ENCODE measurements at regions not wholly inside any gene's neighbourhood (a gene's known extent, or its start where the extent isn't known, plus 50 kb on each side); places are given as distances from the start of the nearest gene placed in this dataset.
"Not testable (repeated sequence)": the region's sequence is repeated elsewhere in the genome, so short reads cannot be mapped to it uniquely, and the experiment has no call there.

DNA sequence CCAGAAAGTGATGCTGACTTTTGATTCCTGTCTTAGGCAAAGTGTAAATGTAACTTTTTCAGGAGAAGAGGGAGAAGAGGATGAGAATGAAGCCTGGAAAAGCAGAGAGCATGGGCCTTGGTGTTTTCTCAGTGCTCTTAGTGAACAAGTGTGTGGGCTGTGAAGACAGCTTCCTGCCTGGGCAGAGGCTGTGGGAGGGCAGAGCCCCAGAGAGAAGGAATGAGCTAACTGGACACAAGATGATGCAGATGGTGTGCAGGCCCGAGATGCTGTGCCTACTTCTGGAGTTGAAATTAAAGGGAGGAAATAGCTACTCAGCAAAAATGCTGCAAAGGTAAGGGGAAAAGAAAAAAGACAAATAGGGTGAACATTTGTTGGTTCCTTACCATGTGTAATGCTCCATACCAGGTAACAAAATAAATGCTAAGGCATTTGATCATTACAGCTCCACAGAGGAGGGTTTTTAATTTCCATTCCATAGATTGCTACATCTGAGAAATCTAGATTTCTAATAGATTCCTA is 87.0 kb upstream of the CEP162 start:
- DNase-seq (ENCODE audit: extremely low spot score), result no peak
- CTCF ChIA-PET, result no interaction called here
- POLR2A ChIA-PET, result no interaction called here
- no peak for TF ChIP-seq FOXK2 (IDR thresholded peaks at IDR 0.05)
- no peak for TF ChIP-seq NFRKB (IDR thresholded peaks at IDR 0.05)
- TF ChIP-seq ELF4 (IDR thresholded peaks at IDR 0.05), result no peak
- TF ChIP-seq LEF1 (IDR thresholded peaks at IDR 0.05; ENCODE audit: borderline replicate concordance), result no peak
- TF ChIP-seq BHLHE40 (IDR thresholded peaks at IDR 0.05; ENCODE audit: borderline replicate concordance), result no peak
- no peak for TF ChIP-seq ZNF384 (IDR thresholded peaks at IDR 0.05)
- TF ChIP-seq L3MBTL2 (conservative IDR thresholded peaks at IDR 0.05), result no peak
- no peak for TF ChIP-seq SP1 (IDR thresholded peaks at IDR 0.05)
- TF ChIP-seq HDGF (IDR thresholded peaks at IDR 0.05; ENCODE audit: borderline replicate concordance), result no peak
- no peak for TF ChIP-seq CTBP1 (IDR thresholded peaks at IDR 0.05; ENCODE audit: borderline replicate concordance)
- no peak for TF ChIP-seq PKNOX1 (IDR thresholded peaks at IDR 0.05)
- no peak for TF ChIP-seq TARDBP (IDR thresholded peaks at IDR 0.05)
- TF ChIP-seq FOXA1 (IDR thresholded peaks at IDR 0.05), result no peak
- no peak for TF ChIP-seq SUZ12 (IDR thresholded peaks at IDR 0.05)
- TF ChIP-seq FOXM1 (IDR thresholded peaks at IDR 0.05; ENCODE audit: borderline replicate concordance), result no peak
- no peak for TF ChIP-seq ARNT (IDR thresholded peaks at IDR 0.05)

DNA sequence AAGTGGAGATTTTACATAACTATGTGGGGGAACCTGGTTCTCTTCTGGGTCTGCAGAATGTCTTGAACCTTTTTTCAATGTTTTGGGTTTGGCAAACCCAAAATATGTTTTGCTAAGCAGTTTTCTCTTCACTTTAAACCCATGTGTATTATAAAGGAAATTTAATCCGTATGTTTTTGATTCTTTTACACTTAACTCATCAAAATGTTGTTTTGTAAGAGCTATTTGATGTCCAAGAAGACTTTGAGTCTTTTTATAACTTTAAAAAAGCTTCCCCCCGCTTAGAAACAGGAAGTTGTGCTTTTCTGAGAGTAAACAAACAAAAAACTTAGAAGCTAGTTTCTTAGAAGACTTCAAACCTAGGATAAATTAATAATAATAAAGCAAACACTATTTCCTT is 81.9 kb upstream of the CEP162 start:
- CTCF ChIA-PET, result no interaction called here

DNA sequence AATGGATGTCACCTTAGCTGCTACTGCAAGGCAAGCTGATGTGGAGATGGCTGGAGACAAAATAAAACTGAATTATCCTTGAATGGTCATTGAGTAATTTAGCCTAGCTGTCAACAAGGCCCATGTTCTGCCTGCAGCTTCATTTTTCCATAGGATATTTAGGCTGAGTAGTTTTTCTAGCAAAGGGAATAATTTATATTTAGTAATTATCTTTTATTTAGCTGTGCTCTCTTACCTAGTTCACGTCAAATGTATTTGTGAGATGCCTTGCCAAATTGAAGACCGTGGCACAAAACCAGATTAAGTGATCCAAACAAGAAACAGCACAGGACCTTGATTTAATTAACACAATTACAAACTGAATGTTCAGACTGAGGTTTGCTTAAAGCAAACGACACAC is 77.4 kb upstream of the CEP162 start:
- no peak for TF ChIP-seq ZNF384 (IDR thresholded peaks at IDR 0.05)
- TF ChIP-seq SUZ12 (IDR thresholded peaks at IDR 0.05), result no peak
- ChIA-PET CTCF (interaction anchor here (0.6 kb wide), 1 partner anchor 1019 kb away, joined by 5 read pairs; no protein-coding TSS in a partner anchor), POLR2A (no interaction called here)
- no peak for DNase-seq (ENCODE audit: extremely low spot score)

More for the DNA sequence above, 81.9 kb upstream of the CEP162 start:
- DNase-seq (ENCODE audit: extremely low spot score), result no peak
- POLR2A ChIA-PET, result no interaction called here
- TF ChIP-seq CTBP1 (IDR thresholded peaks at IDR 0.05; ENCODE audit: borderline replicate concordance) (no peak), ZNF384 (IDR thresholded peaks at IDR 0.05) (no peak), L3MBTL2 (conservative IDR thresholded peaks at IDR 0.05) (no peak), PKNOX1 (IDR thresholded peaks at IDR 0.05) (no peak), FOXA1 (IDR thresholded peaks at IDR 0.05) (no peak), SUZ12 (IDR thresholded peaks at IDR 0.05) (no peak)

DNA sequence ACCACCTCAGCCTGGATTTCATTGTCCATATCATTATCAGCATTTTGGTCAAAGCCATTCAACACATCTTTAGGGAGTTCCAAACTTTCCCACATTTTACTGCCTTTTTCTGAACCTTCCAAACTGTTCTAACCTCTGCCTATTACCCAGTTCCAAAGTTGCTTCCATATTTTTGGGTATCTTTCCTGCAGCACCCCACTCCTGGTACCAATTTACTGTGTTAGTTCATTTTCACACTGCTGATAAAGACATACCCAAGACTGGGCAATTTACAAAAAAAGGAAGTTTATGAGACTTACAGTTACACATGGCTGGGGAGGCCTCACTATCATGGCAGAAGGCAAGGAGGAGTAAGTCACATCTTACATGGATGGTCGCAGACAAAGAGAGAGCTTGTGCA is 63.6 kb upstream of the CEP162 start:
- POLR2A ChIA-PET; CTCF ChIA-PET; DNase-seq (ENCODE audit: extremely low spot score): not testable (repeated sequence)

DNA sequence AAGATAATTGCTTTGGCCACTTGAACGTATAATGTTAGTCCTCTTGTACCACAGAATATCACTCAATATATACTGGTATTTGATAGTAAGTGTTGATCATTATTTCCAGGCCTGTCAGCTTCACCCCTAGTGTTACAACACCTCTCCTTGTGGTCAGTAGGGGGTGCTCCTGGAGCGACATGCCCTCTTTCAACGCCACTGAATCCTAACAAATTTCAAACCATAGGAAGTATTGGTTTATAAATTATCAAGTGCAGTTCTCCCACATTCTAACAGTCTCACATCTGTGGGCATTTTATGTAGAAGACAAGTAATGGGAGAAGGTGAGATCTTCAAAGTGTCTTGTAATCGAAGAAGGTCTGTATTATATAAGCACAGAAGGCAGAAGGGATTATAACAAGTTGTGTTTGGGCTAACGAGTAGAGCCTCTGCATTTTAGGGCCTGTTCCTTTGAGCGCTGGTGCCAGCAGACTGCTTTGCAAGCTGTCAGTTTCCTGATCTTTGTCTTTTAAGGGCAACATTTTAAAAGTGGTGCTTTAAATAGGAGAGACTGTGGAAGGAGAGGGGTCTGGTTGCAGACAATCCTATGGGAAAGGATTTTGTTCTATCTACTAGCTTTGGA is 57.1 kb upstream of the CEP162 start:
- CTCF ChIA-PET, result interaction anchor here (1.3 to 1.6 kb wide), 2 partner anchors 14 to 138 kb away, joined by 5 to 8 read pairs; no protein-coding TSS in a partner anchor
- DNase-seq (ENCODE audit: extremely low spot score), result peak; percentile 35
- POLR2A ChIA-PET, result no interaction called here
- no peak for TF ChIP-seq FOXK2 (IDR thresholded peaks at IDR 0.05)
- TF ChIP-seq ARNT (IDR thresholded peaks at IDR 0.05), result no peak

- no peak for DNase-seq (ENCODE audit: extremely low spot score)
- ChIA-PET POLR2A (no interaction called here), CTCF (no interaction called here)
- TF ChIP-seq ZNF384 (IDR thresholded peaks at IDR 0.05) (no peak), CTBP1 (IDR thresholded peaks at IDR 0.05; ENCODE audit: borderline replicate concordance) (no peak)
These were observed 55.1 kb upstream of the CEP162 start for GRCh38 chr6:84282550-84282949.

DNA sequence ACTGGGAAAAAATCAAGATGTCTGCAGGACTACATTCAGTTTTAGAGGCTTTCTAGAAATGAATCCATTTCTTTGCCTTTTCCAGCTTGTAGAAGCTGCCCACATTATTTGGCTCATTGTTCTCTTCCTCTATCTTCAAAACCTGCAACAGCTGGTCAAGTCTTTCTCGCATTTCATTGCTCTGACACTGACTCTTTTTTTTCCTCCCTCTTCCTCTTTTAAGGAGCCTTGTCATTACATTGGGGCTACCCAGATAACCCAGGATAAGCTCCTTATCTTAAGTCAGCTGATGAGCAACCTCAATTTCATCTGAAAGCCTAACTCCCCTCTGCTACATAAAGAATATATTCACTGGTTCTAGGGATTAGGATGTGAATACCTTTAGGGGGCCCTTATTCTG is 53.2 kb upstream of the CEP162 start:
- POLR2A ChIA-PET, result no interaction called here
- DNase-seq (ENCODE audit: extremely low spot score), result no peak
- no peak for TF ChIP-seq NFRKB (IDR thresholded peaks at IDR 0.05)
- TF ChIP-seq FOXM1 (IDR thresholded peaks at IDR 0.05; ENCODE audit: borderline replicate concordance), result no peak
- TF ChIP-seq SP1 (IDR thresholded peaks at IDR 0.05), result no peak
- no peak for TF ChIP-seq SUZ12 (IDR thresholded peaks at IDR 0.05)
- TF ChIP-seq LEF1 (IDR thresholded peaks at IDR 0.05; ENCODE audit: borderline replicate concordance), result no peak
- TF ChIP-seq L3MBTL2 (conservative IDR thresholded peaks at IDR 0.05), result no peak
- TF ChIP-seq HDGF (IDR thresholded peaks at IDR 0.05; ENCODE audit: borderline replicate concordance), result no peak
- no peak for TF ChIP-seq CTBP1 (IDR thresholded peaks at IDR 0.05; ENCODE audit: borderline replicate concordance)
- TF ChIP-seq ZNF384 (IDR thresholded peaks at IDR 0.05), result no peak
- TF ChIP-seq FOXA1 (IDR thresholded peaks at IDR 0.05), result no peak
- TF ChIP-seq ELF4 (IDR thresholded peaks at IDR 0.05), result no peak
- no peak for TF ChIP-seq BHLHE40 (IDR thresholded peaks at IDR 0.05; ENCODE audit: borderline replicate concordance)
- no peak for TF ChIP-seq PKNOX1 (IDR thresholded peaks at IDR 0.05)
- TF ChIP-seq TARDBP (IDR thresholded peaks at IDR 0.05), result no peak
- no peak for TF ChIP-seq ARNT (IDR thresholded peaks at IDR 0.05)
- no peak for TF ChIP-seq FOXK2 (IDR thresholded peaks at IDR 0.05)
- CTCF ChIA-PET, result no interaction called here

Measured in HEK293T (cell line).